ENCODE measurements at regions not wholly inside any gene's neighbourhood (a gene's known extent, or its start where the extent isn't known, plus 50 kb on each side); places are given as distances from the start of the nearest gene placed in this dataset.

DNA sequence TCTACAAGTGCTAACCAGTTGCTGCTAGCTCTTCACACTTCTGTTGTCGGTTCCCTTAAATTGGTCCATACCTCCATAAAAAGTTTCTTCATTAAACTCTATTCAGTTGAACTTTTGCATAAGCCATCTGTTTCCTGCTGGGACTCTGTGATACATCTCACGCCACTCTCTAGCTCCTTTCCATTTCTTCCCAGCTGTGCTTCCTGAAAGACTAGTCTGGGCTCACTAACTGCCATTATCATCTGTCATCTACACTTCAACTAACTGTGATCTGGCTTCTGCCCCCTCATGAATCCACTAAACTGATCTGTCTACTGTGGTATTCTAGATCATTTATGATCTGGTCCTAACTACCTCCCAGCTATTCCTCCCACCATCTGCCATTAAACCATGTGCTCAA lies 78.3 kb downstream of the ELAPOR2 start:
- Histone ChIP-seq H2AFZ (ENCODE audit: insufficient read depth, low read depth, low read length, poor library complexity, severe bottlenecking) (no peak overlapping the region), H3K27me3 (replicated peaks in 1 of 4; ENCODE audit: control extremely low read depth in 1 of 4, control insufficient read depth in 3 of 4, insufficient read depth in 4 of 4, low read length in 3 of 4) (peaks cover 0 to 5% (median 0%) of the 10 kb centered on the region in 4 experiments), H3K27ac (ENCODE audit: low read length in 2 of 2) (no peak overlapping the region), H3K79me2 (ENCODE audit: control insufficient read depth, insufficient read depth, low read length) (peaks cover 11% of the 10 kb centered on the region), H3K36me3 (replicated peaks in 1 of 2; ENCODE audit: control extremely low read depth in 1 of 2, control insufficient read depth in 1 of 2, extremely low read depth in 1 of 2, insufficient read depth in 2 of 2, low read length in 1 of 2) (no peaks in the 10 kb centered on the region), H3K4me1 (ENCODE audit: control insufficient read depth in 2 of 2, insufficient read depth in 2 of 2, low read length in 2 of 2) (peaks cover 4 to 13% of the 10 kb centered on the region in 2 donors), H4K20me1 (ENCODE audit: control insufficient read depth, insufficient read depth, low read length, poor library complexity, severe bottlenecking) (no peaks in the 10 kb centered on the region), H3K4me3 (ENCODE audit: control extremely low read depth in 1 of 5, extremely low read depth in 1 of 5, insufficient read depth in 1 of 5, low read depth in 2 of 5, low read length in 4 of 5) (no peak overlapping the region), H3K4me2 (replicated peaks; ENCODE audit: low read depth, low read length, poor library complexity, severe bottlenecking) (no peak overlapping the region), H3K9me3 (ENCODE audit: control extremely low read depth in 1 of 3, control insufficient read depth in 2 of 3, insufficient read depth in 1 of 3, low read length in 2 of 3) (no peaks in the 10 kb centered on the region), H3K9ac (ENCODE audit: low read length) (no peak overlapping the region)
- CTCF ChIA-PET = no interaction called here
- no peak for DNase-seq
- peaks cover 12% of the 10 kb centered on the region for H3K9me3 Mint-ChIP-seq (ENCODE audit: insufficient read depth)
- H3K4me3 Mint-ChIP-seq = no peak overlapping the region
- no peak for ATAC-seq (ENCODE audit: low read depth)
- peaks cover 4% of the 10 kb centered on the region for H3K4me1 Mint-ChIP-seq
- 26% methylated on average over 2 of the region's 2 CpGs for WGBS (ENCODE audit: insufficient coverage)
- no peaks in the 10 kb centered on the region for H3K27me3 Mint-ChIP-seq
- no peak overlapping the region for H3K27ac Mint-ChIP-seq
- POLR2A ChIA-PET = no interaction called here
- intact Hi-C loops (cut with micrococcal nuclease) = no loop called here
- TF ChIP-seq, protein P1, sequence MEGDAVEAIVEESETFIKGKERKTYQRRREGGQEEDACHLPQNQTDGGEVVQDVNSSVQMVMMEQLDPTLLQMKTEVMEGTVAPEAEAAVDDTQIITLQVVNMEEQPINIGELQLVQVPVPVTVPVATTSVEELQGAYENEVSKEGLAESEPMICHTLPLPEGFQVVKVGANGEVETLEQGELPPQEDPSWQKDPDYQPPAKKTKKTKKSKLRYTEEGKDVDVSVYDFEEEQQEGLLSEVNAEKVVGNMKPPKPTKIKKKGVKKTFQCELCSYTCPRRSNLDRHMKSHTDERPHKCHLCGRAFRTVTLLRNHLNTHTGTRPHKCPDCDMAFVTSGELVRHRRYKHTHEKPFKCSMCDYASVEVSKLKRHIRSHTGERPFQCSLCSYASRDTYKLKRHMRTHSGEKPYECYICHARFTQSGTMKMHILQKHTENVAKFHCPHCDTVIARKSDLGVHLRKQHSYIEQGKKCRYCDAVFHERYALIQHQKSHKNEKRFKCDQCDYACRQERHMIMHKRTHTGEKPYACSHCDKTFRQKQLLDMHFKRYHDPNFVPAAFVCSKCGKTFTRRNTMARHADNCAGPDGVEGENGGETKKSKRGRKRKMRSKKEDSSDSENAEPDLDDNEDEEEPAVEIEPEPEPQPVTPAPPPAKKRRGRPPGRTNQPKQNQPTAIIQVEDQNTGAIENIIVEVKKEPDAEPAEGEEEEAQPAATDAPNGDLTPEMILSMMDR (IDR thresholded peaks at IDR 0.05) = no peak
- TF ChIP-seq EZH2 (IDR thresholded peaks at IDR 0.05; ENCODE audit: borderline replicate concordance, insufficient read depth, low read depth, low read length, poor library complexity, severe bottlenecking) = no peak

DNA sequence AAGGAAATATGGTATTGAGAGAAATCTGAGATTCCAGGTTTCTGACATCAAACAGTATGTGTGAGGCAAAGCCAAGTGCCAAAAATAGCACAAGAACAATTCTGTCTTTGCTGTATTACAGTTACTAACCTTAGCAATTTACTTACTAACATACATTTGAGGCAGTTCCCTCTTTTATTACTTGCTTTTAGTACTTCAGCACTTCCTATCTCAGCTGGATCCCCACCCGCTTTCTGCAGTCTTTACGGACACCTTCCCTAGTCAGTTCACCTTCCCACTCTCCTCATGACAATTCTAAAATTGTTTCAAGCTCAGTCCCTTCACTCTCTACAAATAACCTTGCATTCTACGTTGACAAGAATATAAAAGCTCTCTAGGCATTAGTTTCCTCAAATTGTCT lies 79.2 kb downstream of the ELAPOR2 start:
- Histone ChIP-seq H3K4me3 (ENCODE audit: control extremely low read depth in 1 of 5, extremely low read depth in 1 of 5, insufficient read depth in 1 of 5, low read depth in 2 of 5, low read length in 4 of 5) (no peak overlapping the region), H2AFZ (ENCODE audit: insufficient read depth, low read depth, low read length, poor library complexity, severe bottlenecking) (no peak overlapping the region), H3K27me3 (replicated peaks in 1 of 4; ENCODE audit: control extremely low read depth in 1 of 4, control insufficient read depth in 3 of 4, insufficient read depth in 4 of 4, low read length in 3 of 4) (peaks cover 0 to 5% (median 0%) of the 10 kb centered on the region in 4 experiments), H3K27ac (ENCODE audit: low read length in 2 of 2) (no peak overlapping the region), H3K36me3 (replicated peaks in 1 of 2; ENCODE audit: control extremely low read depth in 1 of 2, control insufficient read depth in 1 of 2, extremely low read depth in 1 of 2, insufficient read depth in 2 of 2, low read length in 1 of 2) (no peaks in the 10 kb centered on the region), H3K9ac (ENCODE audit: low read length) (no peak overlapping the region), H3K9me3 (ENCODE audit: control extremely low read depth in 1 of 3, control insufficient read depth in 2 of 3, insufficient read depth in 1 of 3, low read length in 2 of 3) (no peaks in the 10 kb centered on the region), H3K4me2 (replicated peaks; ENCODE audit: low read depth, low read length, poor library complexity, severe bottlenecking) (peak overlapping the region; percentile 11), H4K20me1 (ENCODE audit: control insufficient read depth, insufficient read depth, low read length, poor library complexity, severe bottlenecking) (no peaks in the 10 kb centered on the region), H3K4me1 (ENCODE audit: control insufficient read depth in 2 of 2, insufficient read depth in 2 of 2, low read length in 2 of 2) (peaks cover 4 to 13% of the 10 kb centered on the region in 2 donors), H3K79me2 (ENCODE audit: control insufficient read depth, insufficient read depth, low read length) (peaks cover 13% of the 10 kb centered on the region)
- H3K9me3 Mint-ChIP-seq (ENCODE audit: insufficient read depth) = peaks cover 12% of the 10 kb centered on the region
- no peak for TF ChIP-seq EZH2 (IDR thresholded peaks at IDR 0.05; ENCODE audit: borderline replicate concordance, insufficient read depth, low read depth, low read length, poor library complexity, severe bottlenecking)
- TF ChIP-seq, protein P1 (IDR thresholded peaks at IDR 0.05) = no peak
- H3K4me3 Mint-ChIP-seq = no peak overlapping the region
- CTCF ChIA-PET = no interaction called here
- 81% methylated on average over 3 of the region's 3 CpGs for WGBS (ENCODE audit: insufficient coverage)
- peaks cover 4% of the 10 kb centered on the region for H3K4me1 Mint-ChIP-seq
- POLR2A ChIA-PET = no interaction called here
- intact Hi-C loops (cut with micrococcal nuclease) = no loop called here
- no peak for DNase-seq
- ATAC-seq (ENCODE audit: low read depth) = no peak
- no peak overlapping the region for H3K27ac Mint-ChIP-seq
- H3K27me3 Mint-ChIP-seq = no peaks in the 10 kb centered on the region
